ENCODE measurements at regions not wholly inside any gene's neighbourhood (a gene's known extent, or its start where the extent isn't known, plus 50 kb on each side); places are given as distances from the start of the nearest gene placed in this dataset.

DNA sequence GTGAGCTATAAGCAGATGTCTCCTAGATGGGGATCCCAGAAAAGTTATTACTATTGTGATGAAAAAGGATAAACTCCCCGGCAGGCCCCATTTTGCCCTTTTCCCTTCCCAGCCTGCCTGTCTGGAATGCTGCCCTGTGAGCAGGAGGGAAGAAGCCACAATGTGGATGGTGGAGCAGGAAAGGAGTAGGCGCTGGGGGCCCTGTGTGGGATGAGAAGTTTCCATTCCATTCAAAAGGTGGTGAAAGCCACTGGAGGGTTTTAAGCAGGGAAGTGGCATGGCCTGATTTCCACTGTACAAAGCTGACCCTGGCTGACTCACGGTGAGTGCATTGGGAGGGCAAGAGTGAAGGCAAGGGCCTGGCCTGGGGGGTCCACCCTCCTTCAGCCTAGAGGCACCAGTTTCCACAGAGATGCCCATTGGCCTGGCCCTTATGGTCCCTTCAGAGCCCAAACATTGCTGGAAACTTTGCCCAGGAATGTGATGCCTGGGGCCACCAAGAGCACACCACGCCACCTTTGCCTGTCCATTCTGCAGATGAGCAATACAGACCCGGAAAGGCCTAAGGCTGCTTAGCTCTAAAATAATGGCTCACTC is 206.9 kb downstream of the RPLP1 start:
- no peak for TF ChIP-seq POLR2A (IDR thresholded peaks at IDR 0.05)
- TF ChIP-seq, protein P1, sequence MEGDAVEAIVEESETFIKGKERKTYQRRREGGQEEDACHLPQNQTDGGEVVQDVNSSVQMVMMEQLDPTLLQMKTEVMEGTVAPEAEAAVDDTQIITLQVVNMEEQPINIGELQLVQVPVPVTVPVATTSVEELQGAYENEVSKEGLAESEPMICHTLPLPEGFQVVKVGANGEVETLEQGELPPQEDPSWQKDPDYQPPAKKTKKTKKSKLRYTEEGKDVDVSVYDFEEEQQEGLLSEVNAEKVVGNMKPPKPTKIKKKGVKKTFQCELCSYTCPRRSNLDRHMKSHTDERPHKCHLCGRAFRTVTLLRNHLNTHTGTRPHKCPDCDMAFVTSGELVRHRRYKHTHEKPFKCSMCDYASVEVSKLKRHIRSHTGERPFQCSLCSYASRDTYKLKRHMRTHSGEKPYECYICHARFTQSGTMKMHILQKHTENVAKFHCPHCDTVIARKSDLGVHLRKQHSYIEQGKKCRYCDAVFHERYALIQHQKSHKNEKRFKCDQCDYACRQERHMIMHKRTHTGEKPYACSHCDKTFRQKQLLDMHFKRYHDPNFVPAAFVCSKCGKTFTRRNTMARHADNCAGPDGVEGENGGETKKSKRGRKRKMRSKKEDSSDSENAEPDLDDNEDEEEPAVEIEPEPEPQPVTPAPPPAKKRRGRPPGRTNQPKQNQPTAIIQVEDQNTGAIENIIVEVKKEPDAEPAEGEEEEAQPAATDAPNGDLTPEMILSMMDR (IDR thresholded peaks at IDR 0.05), result no peak
- no peak for TF ChIP-seq POLR2AphosphoS5 (IDR thresholded peaks at IDR 0.05)
